ENCODE measurements at regions not wholly inside any gene's neighbourhood (a gene's known extent, or its start where the extent isn't known, plus 50 kb on each side); places are given as distances from the start of the nearest gene placed in this dataset.

- TF ChIP-seq CTCF (conservative IDR thresholded peaks at IDR 0.05 in 1 of 2, IDR thresholded peaks at IDR 0.05 in 1 of 2; ENCODE audit: low read depth in 1 of 2, low read length in 2 of 2), result no peak
- no peak for TF ChIP-seq EZH2 (IDR thresholded peaks at IDR 0.05; ENCODE audit: low read length, missing control alignments)
Observed at GRCh38 chr2:13110825-13111224, 394.1 kb downstream of the TRIB2 start.
